ENCODE measurements at regions not wholly inside any gene's neighbourhood (a gene's known extent, or its start where the extent isn't known, plus 50 kb on each side); places are given as distances from the start of the nearest gene placed in this dataset.
"Not testable (repeated sequence)": the region's sequence is repeated elsewhere in the genome, so short reads cannot be mapped to it uniquely, and the experiment has no call there.

DNA sequence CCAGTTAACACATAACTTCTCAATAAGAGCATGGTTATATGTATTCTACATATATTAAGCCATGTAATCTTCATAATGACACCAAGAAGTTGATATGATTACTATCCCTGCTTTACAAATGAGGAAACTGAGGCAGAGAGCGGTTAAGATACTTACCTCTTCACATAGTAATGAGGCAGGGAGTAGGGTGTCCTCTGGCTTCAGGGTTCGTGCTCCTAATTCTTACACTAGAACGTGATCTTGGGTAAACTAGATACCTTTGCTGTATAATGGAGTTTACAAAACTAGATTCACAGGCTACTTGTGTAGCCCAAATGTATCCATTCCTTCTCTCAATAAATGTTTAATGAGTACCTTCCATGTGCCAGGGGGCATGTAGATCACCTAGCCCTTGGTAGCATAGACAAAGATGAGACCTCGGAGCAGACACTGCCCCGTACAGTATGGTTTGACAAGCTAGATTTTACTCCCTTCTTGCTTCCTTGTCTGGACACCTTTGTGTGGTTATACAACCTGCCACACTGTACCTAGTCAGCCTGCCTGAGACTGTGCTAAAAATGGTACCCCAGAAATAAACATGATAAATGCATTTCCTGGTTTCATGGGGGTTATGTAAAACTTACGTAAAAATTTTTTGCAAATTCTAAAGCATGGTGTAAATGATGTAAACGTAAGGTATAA is 991.8 kb downstream of the VRK1 start:
- DNase-seq (ENCODE audit: low read depth): no peak

GRCh38 chr14:97791072-97791471 is 993.9 kb downstream of the VRK1 start:
- DNase-seq (ENCODE audit: low read depth): no peak

- DNase-seq (ENCODE audit: low read depth): no peak
Observed at GRCh38 chr14:97791906-97792305, 994.7 kb downstream of the VRK1 start.

- no peak for DNase-seq (ENCODE audit: low read depth)
Observed at GRCh38 chr14:97796511-97796910, 999.3 kb downstream of the VRK1 start.

DNA sequence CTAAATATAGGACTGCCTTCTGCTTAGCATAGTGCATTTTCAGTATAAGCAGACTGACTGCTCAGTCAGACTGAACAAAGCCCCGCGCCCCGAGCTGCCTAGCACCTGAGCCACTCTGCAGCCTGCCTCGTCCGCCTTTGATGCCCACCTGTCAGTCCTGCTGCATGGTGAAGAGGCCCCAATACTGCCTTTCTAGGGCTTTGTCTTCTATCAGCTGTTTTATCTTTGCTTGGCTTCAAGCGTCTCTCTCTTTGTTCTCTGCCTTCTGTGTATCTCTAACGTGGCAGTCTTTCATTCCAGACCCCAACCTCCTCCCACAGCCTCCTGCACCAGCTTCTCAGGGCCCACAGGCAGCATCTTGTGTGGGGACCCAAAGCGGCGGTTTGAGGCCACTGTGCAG is 1001.0 kb downstream of the VRK1 start:
- no peak for DNase-seq (ENCODE audit: low read depth)

DNA sequence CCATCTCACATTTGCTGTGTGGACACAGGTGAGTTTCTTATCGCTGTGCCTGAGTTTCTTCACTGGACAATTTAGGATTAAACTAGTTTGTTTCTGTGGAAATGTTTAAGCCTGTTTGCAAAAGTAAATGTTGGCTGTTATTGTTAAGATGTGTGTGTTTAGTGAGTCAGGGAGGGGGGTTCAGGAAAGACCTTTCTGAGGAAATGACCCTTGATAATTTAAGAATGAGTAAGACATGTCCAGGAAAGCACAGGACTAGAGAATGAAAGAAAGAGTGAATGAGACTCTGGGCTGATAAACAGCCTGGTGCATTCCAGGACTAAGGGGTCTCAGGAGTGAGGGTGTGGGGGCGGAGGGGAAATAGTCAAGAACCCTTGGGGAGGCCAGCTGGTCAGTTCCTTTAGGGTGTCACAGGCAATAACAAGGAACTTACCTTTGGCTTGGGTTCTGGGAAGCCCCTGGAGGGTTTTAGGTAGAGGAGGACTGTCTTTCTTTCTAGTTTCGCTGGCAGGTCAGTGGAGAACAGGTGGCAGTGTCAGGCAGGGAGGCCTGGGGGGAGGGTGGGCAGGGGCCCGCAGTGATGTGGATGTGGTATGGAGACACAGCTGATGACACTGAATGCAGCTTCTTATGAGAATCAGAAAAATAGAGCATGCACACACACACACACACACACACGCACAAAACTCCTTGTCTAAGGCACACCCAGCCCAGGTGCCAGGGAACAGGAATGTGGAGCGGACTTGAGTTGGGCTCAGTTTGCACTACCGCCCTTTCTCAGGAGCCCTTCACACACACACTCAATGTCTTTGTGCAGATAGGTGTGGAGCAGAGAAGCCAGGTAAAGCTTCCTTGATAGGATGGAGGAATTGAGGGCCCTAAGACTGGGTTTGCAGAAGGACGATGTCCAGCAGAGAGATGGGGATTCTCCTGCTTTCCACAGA is 1005.5 kb downstream of the VRK1 start:
- DNase-seq (ENCODE audit: low read depth): peak; percentile 2

DNA sequence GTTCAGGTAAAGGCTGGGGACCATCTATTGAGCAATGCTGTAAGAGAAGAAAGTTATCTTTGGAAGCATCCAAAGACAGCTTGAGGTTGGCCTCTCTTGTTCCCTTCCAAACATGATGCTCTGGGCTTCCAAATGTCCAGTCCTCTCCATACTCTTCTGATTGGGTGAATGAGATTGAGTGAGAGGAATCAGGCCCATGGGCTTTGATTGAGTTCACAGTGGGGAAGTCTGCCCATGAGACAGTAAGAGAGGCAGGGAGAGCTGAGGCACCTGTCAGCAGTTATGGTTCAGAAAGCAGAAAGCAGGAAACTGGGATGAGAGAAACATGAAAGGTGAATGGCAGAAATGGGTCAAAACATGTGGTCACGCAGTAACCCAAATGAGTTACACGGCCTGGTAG is 1006.9 kb downstream of the VRK1 start:
- DNase-seq (ENCODE audit: low read depth): no peak

GRCh38 chr14:97806891-97807290 is 1009.7 kb downstream of the VRK1 start:
- DNase-seq (ENCODE audit: low read depth): no peak

- DNase-seq (ENCODE audit: low read depth): not testable (repeated sequence)
Observed at GRCh38 chr14:97808541-97808940, 1011.4 kb downstream of the VRK1 start.

- no peak for DNase-seq (ENCODE audit: low read depth)
Observed at GRCh38 chr14:97813556-97813955, 1016.4 kb downstream of the VRK1 start.

GRCh38 chr14:97820781-97821180 is 1023.6 kb downstream of the VRK1 start:
- no peak for DNase-seq (ENCODE audit: low read depth)

GRCh38 chr14:97824218-97824617 is 1027.0 kb downstream of the VRK1 start:
- no peak for DNase-seq (ENCODE audit: low read depth)

- no peak for DNase-seq (ENCODE audit: low read depth)
Observed at GRCh38 chr14:97827746-97828145, 1030.6 kb downstream of the VRK1 start.

DNA sequence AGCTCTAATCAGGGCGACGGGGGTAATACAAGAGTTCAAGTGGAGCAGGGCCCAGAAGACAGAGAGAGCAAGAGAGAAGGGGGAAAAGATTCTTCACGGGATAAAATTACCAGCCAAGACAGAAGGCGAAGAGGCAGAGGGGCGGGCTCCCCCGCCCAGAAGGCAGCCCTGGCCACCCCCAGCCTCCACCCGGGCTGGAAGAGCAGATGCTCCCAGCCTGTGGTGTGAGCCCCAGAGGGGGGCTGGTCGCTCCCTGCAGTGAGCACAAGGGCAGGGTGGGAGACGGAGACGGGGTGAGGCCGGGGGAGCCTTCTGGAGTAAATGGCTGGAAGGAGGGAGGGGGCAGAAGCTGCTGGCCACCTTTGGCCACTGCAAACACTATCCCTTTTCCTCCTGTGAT is 1035.6 kb downstream of the VRK1 start:
- no peak for DNase-seq (ENCODE audit: low read depth)

GRCh38 chr14:97838986-97839385 is 1041.8 kb downstream of the VRK1 start:
- no peak for DNase-seq (ENCODE audit: low read depth)

DNA sequence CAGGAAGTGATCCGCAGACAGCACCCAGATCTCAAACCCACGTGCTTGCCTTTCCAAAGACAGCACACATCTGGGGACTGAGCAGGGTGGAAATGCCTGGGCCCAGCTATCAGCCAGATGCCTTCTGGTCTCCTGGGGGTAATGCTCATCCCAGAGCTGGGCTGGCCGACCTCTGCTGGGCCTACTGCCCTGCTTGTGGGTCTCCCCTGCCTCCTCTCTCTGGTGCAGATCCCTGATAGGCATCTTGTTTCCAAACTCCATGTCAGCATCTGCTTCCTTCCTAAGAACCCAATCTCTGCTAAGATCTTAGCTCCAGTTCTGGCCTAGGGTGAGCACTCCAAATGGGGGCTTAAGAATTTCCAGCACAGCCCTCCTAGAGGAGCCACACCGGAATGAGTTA is 1043.0 kb downstream of the VRK1 start:
- DNase-seq (ENCODE audit: low read depth): no peak

- DNase-seq (ENCODE audit: low read depth): no peak
Observed at GRCh38 chr14:97841762-97842161, 1044.6 kb downstream of the VRK1 start.

DNA sequence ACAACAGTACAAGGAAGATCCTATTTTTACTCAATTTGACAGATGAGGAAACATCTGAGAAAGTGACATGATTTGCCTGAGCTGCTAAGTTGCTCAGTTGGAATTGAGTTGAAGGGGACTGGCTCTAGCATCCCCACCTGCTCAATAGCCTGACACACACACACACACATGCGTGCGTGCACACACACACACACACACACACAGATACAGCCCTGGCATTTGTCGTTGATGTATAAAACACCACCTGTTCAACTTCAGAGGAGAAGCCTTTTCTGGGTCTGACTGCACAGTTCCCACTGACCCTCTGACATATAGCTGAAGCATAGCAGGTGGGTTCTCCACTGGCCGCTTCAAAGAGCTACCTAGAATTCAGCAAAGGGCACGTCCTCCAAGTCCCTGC is 1045.9 kb downstream of the VRK1 start:
- DNase-seq (ENCODE audit: low read depth): no peak

- no peak for DNase-seq (ENCODE audit: low read depth)
Observed at GRCh38 chr14:97844042-97844441, 1046.9 kb downstream of the VRK1 start.

- DNase-seq (ENCODE audit: low read depth): no peak
Observed at GRCh38 chr14:97846156-97846555, 1049.0 kb downstream of the VRK1 start.

- DNase-seq (ENCODE audit: low read depth): no peak
Observed at GRCh38 chr14:97848317-97848980, 1051.3 kb downstream of the VRK1 start.

DNA sequence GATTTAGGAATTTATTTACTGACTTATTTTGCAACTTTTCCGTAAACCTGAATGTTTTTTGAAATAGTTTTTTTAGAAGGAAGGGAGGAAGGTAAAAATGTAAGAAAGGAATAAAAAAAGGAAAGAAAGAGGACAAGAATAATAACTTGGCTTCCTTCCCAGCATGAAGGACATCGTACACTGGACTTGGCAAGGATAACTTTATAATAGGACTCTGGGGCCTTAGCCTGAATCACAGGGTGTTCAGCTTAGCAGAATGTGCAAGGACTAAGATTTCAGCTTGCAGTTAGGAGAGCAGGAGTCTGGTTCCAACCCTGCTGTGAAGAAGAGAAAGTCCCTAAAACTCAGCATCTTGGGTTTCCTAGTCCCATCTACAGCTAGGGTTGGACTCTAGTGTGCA is 1053.3 kb downstream of the VRK1 start:
- no peak for DNase-seq (ENCODE audit: low read depth)

- DNase-seq (ENCODE audit: low read depth): no peak
Observed at GRCh38 chr14:97850886-97851285, 1053.7 kb downstream of the VRK1 start.
